Mesothelial cell of epicardium (in vitro differentiated cells): ENCODE measurements at regions not wholly inside any gene's neighbourhood (a gene's known extent, or its start where the extent isn't known, plus 50 kb on each side); places are given as distances from the start of the nearest gene placed in this dataset.

Experiments used
- DNase-seq, 2 experiments: peaks; one replicate each; pipeline ENCODE4 v3.0.0; 2021; ENCODE audit warnings: low spot score in 2 of 2; ENCODE audit not compliant: unreplicated experiment in 2 of 2
- H3K27ac Mint-ChIP-seq: 2 replicates; pipeline ENCODE4 v1.8.0; 2021; ENCODE audit warnings: mixed read lengths
- H3K27me3 Mint-ChIP-seq: 2 replicates; pipeline ENCODE4 v1.8.0; 2021; ENCODE audit warnings: low read depth, mixed read lengths
- H3K36me3 Mint-ChIP-seq: 2 replicates; pipeline ENCODE4 v1.8.0; 2021; ENCODE audit warnings: mixed read lengths
- H3K4me1 Mint-ChIP-seq: 2 replicates; pipeline ENCODE4 v1.8.0; 2021; ENCODE audit warnings: mixed read lengths
- H3K4me3 Mint-ChIP-seq: 2 replicates; pipeline ENCODE4 v1.8.0; 2021; ENCODE audit warnings: mild to moderate bottlenecking, moderate library complexity, mixed read lengths
- H3K9me3 Mint-ChIP-seq: 2 replicates; pipeline ENCODE4 v1.8.0; 2021; ENCODE audit warnings: mixed read lengths
- CTCF ChIP-seq: fragments of 200-600 bp; sonication (generic); IDR thresholded peaks from one replicate; pipeline ENCODE4 v1.5.0; 2021; ENCODE audit warnings: antibody characterized with exemption; ENCODE audit not compliant: unreplicated experiment

GRCh38 chr12:43162138-43162537, 389.9 kb downstream of the ADAMTS20 start:
- Mint-ChIP-seq H3K27me3 (no peaks in the 10 kb centered on the region), H3K4me1 (no peaks in the 10 kb centered on the region)

GRCh38 chr12:43159506-43159905, 392.5 kb downstream of the ADAMTS20 start:
- Mint-ChIP-seq H3K4me3 (no peak overlapping the region), H3K27me3 (no peaks in the 10 kb centered on the region), H3K27ac (no peak overlapping the region), H3K9me3 (peaks cover 18% of the 10 kb centered on the region), H3K36me3 (no peaks in the 10 kb centered on the region), H3K4me1 (no peaks in the 10 kb centered on the region)
- TF ChIP-seq CTCF, result no peak
- DNase-seq, result no peak

More at GRCh38 chr12:43162138-43162537, 389.9 kb downstream of the ADAMTS20 start:
- Mint-ChIP-seq H3K4me3 (no peak overlapping the region), H3K27ac (no peak overlapping the region), H3K36me3 (no peaks in the 10 kb centered on the region), H3K9me3 (peaks cover 17% of the 10 kb centered on the region)
- no peak for DNase-seq
- TF ChIP-seq CTCF, result no peak

- no peak overlapping the region for H3K27ac Mint-ChIP-seq
- peaks cover 1% of the 10 kb centered on the region for H3K4me1 Mint-ChIP-seq
- no peak overlapping the region for H3K4me3 Mint-ChIP-seq
- no peaks in the 10 kb centered on the region for H3K27me3 Mint-ChIP-seq
- no peak for DNase-seq
- TF ChIP-seq CTCF, result no peak
- no peaks in the 10 kb centered on the region for H3K36me3 Mint-ChIP-seq
- H3K9me3 Mint-ChIP-seq, result peaks cover 18% of the 10 kb centered on the region
Observed at GRCh38 chr12:43158126-43158525, 393.9 kb downstream of the ADAMTS20 start.

- Mint-ChIP-seq H3K4me3 (no peak overlapping the region), H3K27me3 (no peaks in the 10 kb centered on the region), H3K4me1 (peaks cover 14% of the 10 kb centered on the region), H3K27ac (no peak overlapping the region), H3K36me3 (no peaks in the 10 kb centered on the region), H3K9me3 (peaks cover 15% of the 10 kb centered on the region)
- no peak for TF ChIP-seq CTCF
- no peak for DNase-seq
Observed at GRCh38 chr12:43155376-43155775, 396.6 kb downstream of the ADAMTS20 start.

GRCh38 chr12:43154498-43155045, 397.4 kb downstream of the ADAMTS20 start:
- DNase-seq, result no peak
- peaks cover 15% of the 10 kb centered on the region for H3K9me3 Mint-ChIP-seq

More at GRCh38 chr12:43154498-43155045, 397.4 kb downstream of the ADAMTS20 start:
- H3K4me1 Mint-ChIP-seq, result peaks cover 14% of the 10 kb centered on the region
- TF ChIP-seq CTCF, result no peak
- H3K36me3 Mint-ChIP-seq, result no peaks in the 10 kb centered on the region
- no peaks in the 10 kb centered on the region for H3K27me3 Mint-ChIP-seq
- no peak overlapping the region for H3K27ac Mint-ChIP-seq
- no peak overlapping the region for H3K4me3 Mint-ChIP-seq
